ENCODE measurements at regions not wholly inside any gene's neighbourhood (a gene's known extent, or its start where the extent isn't known, plus 50 kb on each side); places are given as distances from the start of the nearest gene placed in this dataset.
A peak's percentile ranks its signal among the peaks of the same experiment; 100 is the strongest.

DNA sequence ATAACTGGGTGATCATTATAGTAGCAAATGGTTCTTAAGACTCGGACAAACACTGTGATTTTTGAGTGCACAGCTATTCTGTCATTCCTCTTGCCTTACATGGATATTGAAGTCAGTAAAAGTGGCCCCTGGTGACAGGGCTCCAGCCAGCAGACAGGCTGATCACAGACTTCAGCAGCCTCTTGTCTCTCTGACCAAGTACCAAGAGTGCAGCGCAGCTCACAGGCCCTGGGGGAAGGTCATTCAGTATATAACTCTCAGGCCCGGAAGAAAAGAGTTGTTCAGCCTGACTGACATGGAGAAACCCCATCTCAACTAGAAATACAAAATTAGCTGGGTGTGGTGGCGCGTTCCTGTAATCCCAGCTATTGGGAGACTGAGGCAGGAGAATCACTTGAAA is 202.6 kb downstream of the HRH4 start:
- no peak overlapping the region for H3K4me3 ChIP-seq (ENCODE audit: extremely low read depth in 1 of 4, insufficient read depth in 2 of 4, low read depth in 3 of 4, low read length in 4 of 4)
- no peaks in the 10 kb centered on the region for H4K20me1 ChIP-seq (replicated peaks in 1 of 2; ENCODE audit: control insufficient read depth in 1 of 2, insufficient read depth in 2 of 2, low read length in 2 of 2)
- no peak overlapping the region for H3K9ac ChIP-seq (replicated peaks in 1 of 4; ENCODE audit: extremely low read depth in 1 of 4, low read depth in 3 of 4, low read length in 3 of 4)
- H3K27me3 ChIP-seq (replicated peaks in 1 of 4; ENCODE audit: control insufficient read depth in 3 of 4, extremely low read depth in 1 of 4, insufficient read depth in 3 of 4, low read length in 3 of 4): no peaks in the 10 kb centered on the region; a peak in 1 of 7 replicates
- no peak overlapping the region for H3K4ac ChIP-seq (replicated peaks; ENCODE audit: insufficient read length, low read depth, low read length)
- no peak overlapping the region for H3K14ac ChIP-seq (ENCODE audit: insufficient read length)
- DNase-seq (ENCODE audit: low read depth in 1 of 2, low spot score in 2 of 2) (no peak), FAIRE-seq (no peak)
- H3K79me1 ChIP-seq (ENCODE audit: low read depth, low read length): no peaks in the 10 kb centered on the region
- H4K91ac ChIP-seq (replicated peaks; ENCODE audit: insufficient read length, low read length): no peak overlapping the region
- H2AFZ ChIP-seq (ENCODE audit: low read length): peak overlapping the region; percentile 82
- H3K18ac ChIP-seq (ENCODE audit: extremely low read depth, low read length): no peak overlapping the region
- no peak overlapping the region for H2BK15ac ChIP-seq (ENCODE audit: low read length)
- no peak overlapping the region for H3K27ac ChIP-seq (ENCODE audit: low read depth, low read length)
- no peak overlapping the region for H2BK12ac ChIP-seq (ENCODE audit: low read depth, low read length)
- ChIA-PET CTCF (ENCODE audit: partially characterized antibody) (interaction anchor here (0.7 to 1.6 kb wide), 4 partner anchors 31 to 174 kb away, joined by 3 to 6 read pairs (median 4); no protein-coding TSS in a partner anchor), POLR2A (ENCODE audit: partially characterized antibody) (no interaction called here)
- no peak overlapping the region for H3K4me2 ChIP-seq (ENCODE audit: insufficient read depth in 1 of 2, low read depth in 2 of 2, low read length in 2 of 2)
- no peak overlapping the region for H2BK120ac ChIP-seq (replicated peaks; ENCODE audit: low read depth, low read length)
- no peak overlapping the region for H4K8ac ChIP-seq (ENCODE audit: extremely low read depth, insufficient read depth, low read length)
- no peaks in the 10 kb centered on the region for H3K4me1 ChIP-seq (replicated peaks in 1 of 4; ENCODE audit: control insufficient read depth in 3 of 4, insufficient read depth in 4 of 4, low read length in 3 of 4)
- WGBS, 2 experiments (ENCODE audit: extremely low coverage in 1 of 2, insufficient coverage in 1 of 2, insufficient read length in 1 of 2, insufficient replicate concordance in 2 of 2, low coverage in 1 of 2, low lambda C conversion rate in 2 of 2, missing lambda C conversion rate in 1 of 2): 94% methylated on average over 5 of the region's 5 CpGs; no CpG with 5 or more reads in 1 of the 2 experiments
- no peaks in the 10 kb centered on the region for H3K23me2 ChIP-seq (ENCODE audit: low read depth, low read length)
- no peaks in the 10 kb centered on the region for H3K36me3 ChIP-seq (ENCODE audit: control insufficient read depth in 2 of 4, insufficient read depth in 4 of 4, low read length in 3 of 4)
- no peak overlapping the region for H2BK20ac ChIP-seq (ENCODE audit: low read length)
- no peaks in the 10 kb centered on the region for H3K79me2 ChIP-seq (ENCODE audit: control insufficient read depth in 1 of 2, insufficient read depth in 2 of 2, low read length in 2 of 2)
- no peak overlapping the region for H4K5ac ChIP-seq (ENCODE audit: insufficient read length, low read depth, low read length)
- no peak overlapping the region for H3K56ac ChIP-seq (replicated peaks; ENCODE audit: insufficient read length, low read depth, low read length)
- TF ChIP-seq HDAC2 (IDR thresholded peaks at IDR 0.05; ENCODE audit: borderline replicate concordance in 1 of 2, low read depth in 2 of 2, low read length in 2 of 2) (no peak), EGR1 (IDR thresholded peaks at IDR 0.05; ENCODE audit: borderline replicate concordance, low read depth, low read length) (no peak), RAD21 (IDR thresholded peaks at IDR 0.05 in 1 of 2, conservative IDR thresholded peaks at IDR 0.05 in 1 of 2; ENCODE audit: low read depth in 2 of 2, low read length in 2 of 2) (no peak), KDM5A (IDR thresholded peaks at IDR 0.05; ENCODE audit: low read length) (no peak), CREB1 (IDR thresholded peaks at IDR 0.05) (no peak), CBX5 (IDR thresholded peaks at IDR 0.05; ENCODE audit: low read depth, low read length) (no peak), PHF8 (conservative IDR thresholded peaks at IDR 0.05; ENCODE audit: low read depth, low read length) (no peak)
- TF ChIP-seq, protein P1, sequence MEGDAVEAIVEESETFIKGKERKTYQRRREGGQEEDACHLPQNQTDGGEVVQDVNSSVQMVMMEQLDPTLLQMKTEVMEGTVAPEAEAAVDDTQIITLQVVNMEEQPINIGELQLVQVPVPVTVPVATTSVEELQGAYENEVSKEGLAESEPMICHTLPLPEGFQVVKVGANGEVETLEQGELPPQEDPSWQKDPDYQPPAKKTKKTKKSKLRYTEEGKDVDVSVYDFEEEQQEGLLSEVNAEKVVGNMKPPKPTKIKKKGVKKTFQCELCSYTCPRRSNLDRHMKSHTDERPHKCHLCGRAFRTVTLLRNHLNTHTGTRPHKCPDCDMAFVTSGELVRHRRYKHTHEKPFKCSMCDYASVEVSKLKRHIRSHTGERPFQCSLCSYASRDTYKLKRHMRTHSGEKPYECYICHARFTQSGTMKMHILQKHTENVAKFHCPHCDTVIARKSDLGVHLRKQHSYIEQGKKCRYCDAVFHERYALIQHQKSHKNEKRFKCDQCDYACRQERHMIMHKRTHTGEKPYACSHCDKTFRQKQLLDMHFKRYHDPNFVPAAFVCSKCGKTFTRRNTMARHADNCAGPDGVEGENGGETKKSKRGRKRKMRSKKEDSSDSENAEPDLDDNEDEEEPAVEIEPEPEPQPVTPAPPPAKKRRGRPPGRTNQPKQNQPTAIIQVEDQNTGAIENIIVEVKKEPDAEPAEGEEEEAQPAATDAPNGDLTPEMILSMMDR (IDR thresholded peaks at IDR 0.05; ENCODE audit: control extremely low read depth in 1 of 3, insufficient read depth in 1 of 3, low read depth in 1 of 3, low read length in 3 of 3): no peak
- H2AK5ac ChIP-seq (ENCODE audit: low read depth, low read length): no peak overlapping the region
- H3K9me3 ChIP-seq (ENCODE audit: insufficient read depth in 2 of 2, low read depth in 1 of 2, low read length in 1 of 2): no peaks in the 10 kb centered on the region
- no peak overlapping the region for H3K23ac ChIP-seq (ENCODE audit: insufficient read length)
- no peak overlapping the region for H2BK5ac ChIP-seq (ENCODE audit: low read depth, low read length)
